ENCODE measurements at regions not wholly inside any gene's neighbourhood (a gene's known extent, or its start where the extent isn't known, plus 50 kb on each side); places are given as distances from the start of the nearest gene placed in this dataset.

GRCh38 chr5:120297616-120298015 lies 166.5 kb upstream of the PRR16 start:
- H3K4me1 ChIP-seq, result no peaks in the 10 kb centered on the region
- 72 to 91% methylated on average over 1 of the region's 1 CpG for WGBS, 2 donors
- no peak for DNase-seq
- no peaks in the 10 kb centered on the region for H3K9me3 ChIP-seq
- intact Hi-C loops (cut with DNase I), result no loop called here
- no peak overlapping the region for H3K27ac ChIP-seq
- H3K27me3 ChIP-seq, result no peaks in the 10 kb centered on the region
- TF ChIP-seq POLR2A (IDR thresholded peaks at IDR 0.05), result no peak
- no peak for TF ChIP-seq EP300 (IDR thresholded peaks at IDR 0.05)
- TF ChIP-seq CTCF (IDR thresholded peaks at IDR 0.05), result no peak
- no peak for TF ChIP-seq POLR2AphosphoS5 (IDR thresholded peaks at IDR 0.05)
- H3K4me3 ChIP-seq, result no peak overlapping the region
- no peaks in the 10 kb centered on the region for H3K36me3 ChIP-seq

GRCh38 chr5:120298981-120299380 lies 165.1 kb upstream of the PRR16 start:
- WGBS, 2 donors, result 67 to 82% methylated on average over 1 of the region's 1 CpG
- TF ChIP-seq POLR2A (IDR thresholded peaks at IDR 0.05) (no peak), EP300 (IDR thresholded peaks at IDR 0.05) (no peak), CTCF (IDR thresholded peaks at IDR 0.05) (no peak), POLR2AphosphoS5 (IDR thresholded peaks at IDR 0.05) (no peak)
- no peaks in the 10 kb centered on the region for H3K36me3 ChIP-seq
- H3K27me3 ChIP-seq, result no peaks in the 10 kb centered on the region
- no peak overlapping the region for H3K4me3 ChIP-seq
- no peak for DNase-seq
- H3K27ac ChIP-seq, result no peak overlapping the region
- no peaks in the 10 kb centered on the region for H3K4me1 ChIP-seq
- no peaks in the 10 kb centered on the region for H3K9me3 ChIP-seq
- intact Hi-C loops (cut with DNase I), result no loop called here

GRCh38 chr5:120304663-120305062 lies 159.4 kb upstream of the PRR16 start:
- intact Hi-C loops (cut with DNase I), result no loop called here
- Histone ChIP-seq H3K36me3 (no peaks in the 10 kb centered on the region), H3K27ac (no peak overlapping the region), H3K4me3 (no peak overlapping the region), H3K9me3 (no peaks in the 10 kb centered on the region), H3K27me3 (no peaks in the 10 kb centered on the region), H3K4me1 (no peaks in the 10 kb centered on the region)
- 21 to 40% methylated on average over 2 of the region's 2 CpGs for WGBS, 2 donors
- TF ChIP-seq POLR2A (IDR thresholded peaks at IDR 0.05), result no peak
- TF ChIP-seq CTCF (IDR thresholded peaks at IDR 0.05), result no peak
- TF ChIP-seq EP300 (IDR thresholded peaks at IDR 0.05), result no peak
- DNase-seq, result no peak

GRCh38 chr5:120306303-120306702 lies 157.8 kb upstream of the PRR16 start:
- H3K9me3 ChIP-seq, result no peaks in the 10 kb centered on the region
- WGBS, 2 donors, result 15 to 50% methylated on average over 3 of the region's 3 CpGs
- intact Hi-C loops (cut with DNase I), result no loop called here
- no peak for DNase-seq
- H3K4me3 ChIP-seq, result no peak overlapping the region
- H3K36me3 ChIP-seq, result no peaks in the 10 kb centered on the region
- H3K27ac ChIP-seq, result no peak overlapping the region
- no peak for TF ChIP-seq POLR2A (IDR thresholded peaks at IDR 0.05)
- H3K4me1 ChIP-seq, result no peaks in the 10 kb centered on the region
- H3K27me3 ChIP-seq, result no peaks in the 10 kb centered on the region

- no peak for DNase-seq
- Histone ChIP-seq H3K4me3 (no peak overlapping the region), H3K27me3 (no peaks in the 10 kb centered on the region), H3K4me1 (no peaks in the 10 kb centered on the region), H3K9me3 (no peaks in the 10 kb centered on the region), H3K27ac (no peak overlapping the region), H3K36me3 (no peaks in the 10 kb centered on the region)
- TF ChIP-seq EP300 (IDR thresholded peaks at IDR 0.05) (no peak), CTCF (IDR thresholded peaks at IDR 0.05) (no peak), POLR2A (IDR thresholded peaks at IDR 0.05) (no peak)
- intact Hi-C loops (cut with DNase I), result no loop called here
These were observed 149.9 kb upstream of the PRR16 start for GRCh38 chr5:120314191-120314590.

All from sigmoid colon (tissue), 6 donors.